GM12891 (cell line): ENCODE measurements at regions not wholly inside any gene's neighbourhood (a gene's known extent, or its start where the extent isn't known, plus 50 kb on each side); places are given as distances from the start of the nearest gene placed in this dataset.

Source experiments
- DNase-seq: peaks from one replicate; pipeline ENCODE4 v3.0.0; 2011; ENCODE audit warnings: low spot score; ENCODE audit not compliant: insufficient read length
- FAIRE-seq: peaks from 2 replicates; lab custom pipeline; 2011; peaks lifted over from hg19 to GRCh38; lab: Jason Lieb, UNC
- PAX5 ChIP-seq: IDR thresholded peaks from 2 replicates; pipeline ENCODE4 v1.6.1; 2011; ENCODE audit warnings: low read length, moderate library complexity, mild to moderate bottlenecking; ENCODE audit not compliant: insufficient read depth, severe bottlenecking
- POLR2A ChIP-seq: IDR thresholded peaks from 2 replicates; pipeline ENCODE4 v1.6.1; 2011; ENCODE audit warnings: low read depth, low read length, control low read depth
- POLR2AphosphoS5 ChIP-seq: IDR thresholded peaks from 2 replicates; pipeline ENCODE4 v1.6.1; 2011; ENCODE audit warnings: low read depth, low read length, control low read depth
- POU2F2 ChIP-seq: IDR thresholded peaks from 2 replicates; pipeline ENCODE4 v1.6.1; 2011; ENCODE audit warnings: low read depth, mild to moderate bottlenecking, control low read depth, low read length, moderate library complexity
- SPI1 ChIP-seq: IDR thresholded peaks from 2 replicates; pipeline ENCODE4 v1.6.1; 2011; ENCODE audit warnings: low read depth, low read length, control low read depth
- TAF1 ChIP-seq: IDR thresholded peaks from 2 replicates; pipeline ENCODE4 v1.6.1; 2011; ENCODE audit warnings: low read depth, low read length, control low read depth

- FAIRE-seq = no peak
These were observed 100.6 kb downstream of the CRYAA start for GRCh38 chr21:43269440-43269839.

GRCh38 chr21:43268804-43269186 lies 100.0 kb downstream of the CRYAA start:
- no peak for TF ChIP-seq TAF1
- TF ChIP-seq POLR2A = no peak
- TF ChIP-seq POLR2AphosphoS5 = no peak
- TF ChIP-seq POU2F2 = no peak
- no peak for TF ChIP-seq PAX5
- TF ChIP-seq SPI1 = no peak
- no peak for FAIRE-seq

More at GRCh38 chr21:43269440-43269839, 100.6 kb downstream of the CRYAA start:
- DNase-seq = peak; percentile 66
- TF ChIP-seq TAF1 (no peak), POLR2A (no peak), SPI1 (no peak), POU2F2 (no peak), POLR2AphosphoS5 (no peak), PAX5 (no peak)

GRCh38 chr21:43268086-43268803 lies 99.4 kb downstream of the CRYAA start:
- DNase-seq = no peak
- TF ChIP-seq POU2F2 (no peak), POLR2A (no peak), TAF1 (no peak), POLR2AphosphoS5 (no peak), PAX5 (no peak), SPI1 (no peak)
- FAIRE-seq = no peak

More at GRCh38 chr21:43268804-43269186, 100.0 kb downstream of the CRYAA start:
- DNase-seq = no peak

- DNase-seq = no peak
- TF ChIP-seq POLR2AphosphoS5 (no peak), PAX5 (no peak), TAF1 (no peak), POLR2A (no peak), SPI1 (no peak), POU2F2 (no peak)
- FAIRE-seq = no peak
These were observed 98.7 kb downstream of the CRYAA start for GRCh38 chr21:43267391-43268085.

GRCh38 chr21:43266534-43266933 lies 97.7 kb downstream of the CRYAA start:
- DNase-seq = no peak
- no peak for TF ChIP-seq TAF1
- TF ChIP-seq POLR2A = no peak
- no peak for TF ChIP-seq PAX5
- TF ChIP-seq SPI1 = no peak
- TF ChIP-seq POLR2AphosphoS5 = no peak
- no peak for TF ChIP-seq POU2F2
- no peak for FAIRE-seq

- TF ChIP-seq SPI1 (no peak), POLR2A (no peak), POLR2AphosphoS5 (no peak), POU2F2 (no peak), PAX5 (no peak), TAF1 (no peak)
- no peak for DNase-seq
- FAIRE-seq = no peak
These were observed 93.6 kb downstream of the CRYAA start for GRCh38 chr21:43262427-43262826.
